ENCODE measurements at regions not wholly inside any gene's neighbourhood (a gene's known extent, or its start where the extent isn't known, plus 50 kb on each side); places are given as distances from the start of the nearest gene placed in this dataset.

GRCh38 chr11:27231530-27231929 lies 131.5 kb downstream of the CCDC34 start:
- TF ChIP-seq CTCF (IDR thresholded peaks at IDR 0.05) = no peak
- TF ChIP-seq POLR2AphosphoS5 (IDR thresholded peaks at IDR 0.05) = no peak

Measured in suprapubic skin (tissue), 3 donors.